ENCODE measurements at regions not wholly inside any gene's neighbourhood (a gene's known extent, or its start where the extent isn't known, plus 50 kb on each side); places are given as distances from the start of the nearest gene placed in this dataset.

- H3K36me3 ChIP-seq (ENCODE audit: insufficient read depth, low read length) = no peaks in the 10 kb centered on the region
- no peaks in the 10 kb centered on the region for H3K9me3 ChIP-seq (ENCODE audit: low read length)
- H3K4me3 ChIP-seq (ENCODE audit: low read depth in 1 of 2, low read length in 2 of 2) = no peak overlapping the region
- no peaks in the 10 kb centered on the region for H3K27me3 ChIP-seq (ENCODE audit: control insufficient read depth in 1 of 2, insufficient read depth in 2 of 2, low read length in 2 of 2)
- H3K9ac ChIP-seq (ENCODE audit: low read length) = no peak overlapping the region
- peaks cover 50% of the 10 kb centered on the region for H3K4me1 ChIP-seq (ENCODE audit: insufficient read depth, low read length)
- peak overlapping the region; percentile 95 for H3K27ac ChIP-seq (ENCODE audit: low read depth, low read length)
Measured at GRCh38 chr5:67266654-67267350, 70.2 kb upstream of the CD180 start.

GRCh38 chr5:67265951-67266350 is 69.4 kb upstream of the CD180 start:
- H3K27me3 ChIP-seq (ENCODE audit: control insufficient read depth in 1 of 2, insufficient read depth in 2 of 2, low read length in 2 of 2) = no peaks in the 10 kb centered on the region
- no peaks in the 10 kb centered on the region for H3K36me3 ChIP-seq (ENCODE audit: insufficient read depth, low read length)
- H3K4me3 ChIP-seq (ENCODE audit: low read depth in 1 of 2, low read length in 2 of 2) = no peak overlapping the region
- H3K4me1 ChIP-seq (ENCODE audit: insufficient read depth, low read length) = peaks cover 47% of the 10 kb centered on the region
- H3K9ac ChIP-seq (ENCODE audit: low read length) = no peak overlapping the region
- H3K9me3 ChIP-seq (ENCODE audit: low read length) = no peaks in the 10 kb centered on the region
- peak overlapping the region; percentile 37 for H3K27ac ChIP-seq (ENCODE audit: low read depth, low read length)

GRCh38 chr5:67263656-67264408 is 67.2 kb upstream of the CD180 start:
- Histone ChIP-seq H3K4me1 (ENCODE audit: insufficient read depth, low read length) (peaks cover 28% of the 10 kb centered on the region), H3K4me3 (ENCODE audit: low read depth in 1 of 2, low read length in 2 of 2) (no peak overlapping the region), H3K27me3 (ENCODE audit: control insufficient read depth in 1 of 2, insufficient read depth in 2 of 2, low read length in 2 of 2) (no peaks in the 10 kb centered on the region), H3K9ac (ENCODE audit: low read length) (no peak overlapping the region), H3K27ac (ENCODE audit: low read depth, low read length) (peak overlapping the region; percentile 5), H3K9me3 (ENCODE audit: low read length) (no peaks in the 10 kb centered on the region), H3K36me3 (ENCODE audit: insufficient read depth, low read length) (no peaks in the 10 kb centered on the region)

GRCh38 chr5:67262956-67263355 is 66.4 kb upstream of the CD180 start:
- peaks cover 21% of the 10 kb centered on the region for H3K4me1 ChIP-seq (ENCODE audit: insufficient read depth, low read length)
- H3K9ac ChIP-seq (ENCODE audit: low read length) = no peak overlapping the region
- no peak overlapping the region for H3K4me3 ChIP-seq (ENCODE audit: low read depth in 1 of 2, low read length in 2 of 2)
- H3K36me3 ChIP-seq (ENCODE audit: insufficient read depth, low read length) = no peaks in the 10 kb centered on the region
- H3K9me3 ChIP-seq (ENCODE audit: low read length) = no peaks in the 10 kb centered on the region
- no peaks in the 10 kb centered on the region for H3K27me3 ChIP-seq (ENCODE audit: control insufficient read depth in 1 of 2, insufficient read depth in 2 of 2, low read length in 2 of 2)
- H3K27ac ChIP-seq (ENCODE audit: low read depth, low read length) = no peak overlapping the region

GRCh38 chr5:67262206-67262605 is 65.6 kb upstream of the CD180 start:
- Histone ChIP-seq H3K4me3 (ENCODE audit: low read depth in 1 of 2, low read length in 2 of 2) (no peak overlapping the region), H3K9me3 (ENCODE audit: low read length) (no peaks in the 10 kb centered on the region), H3K4me1 (ENCODE audit: insufficient read depth, low read length) (peaks cover 14% of the 10 kb centered on the region), H3K27me3 (ENCODE audit: control insufficient read depth in 1 of 2, insufficient read depth in 2 of 2, low read length in 2 of 2) (no peaks in the 10 kb centered on the region), H3K9ac (ENCODE audit: low read length) (no peak overlapping the region), H3K27ac (ENCODE audit: low read depth, low read length) (no peak overlapping the region), H3K36me3 (ENCODE audit: insufficient read depth, low read length) (no peaks in the 10 kb centered on the region)

- Histone ChIP-seq H3K4me3 (ENCODE audit: low read depth in 1 of 2, low read length in 2 of 2) (no peak overlapping the region), H3K9ac (ENCODE audit: low read length) (no peak overlapping the region), H3K27ac (ENCODE audit: low read depth, low read length) (no peak overlapping the region), H3K4me1 (ENCODE audit: insufficient read depth, low read length) (peaks cover 11% of the 10 kb centered on the region), H3K36me3 (ENCODE audit: insufficient read depth, low read length) (no peaks in the 10 kb centered on the region), H3K27me3 (ENCODE audit: control insufficient read depth in 1 of 2, insufficient read depth in 2 of 2, low read length in 2 of 2) (no peaks in the 10 kb centered on the region), H3K9me3 (ENCODE audit: low read length) (no peaks in the 10 kb centered on the region)
Measured at GRCh38 chr5:67259548-67260215, 63.1 kb upstream of the CD180 start.

GRCh38 chr5:67257500-67257899 is 60.9 kb upstream of the CD180 start:
- no peaks in the 10 kb centered on the region for H3K4me1 ChIP-seq (ENCODE audit: insufficient read depth, low read length)
- no peaks in the 10 kb centered on the region for H3K27me3 ChIP-seq (ENCODE audit: control insufficient read depth in 1 of 2, insufficient read depth in 2 of 2, low read length in 2 of 2)
- H3K4me3 ChIP-seq (ENCODE audit: low read depth in 1 of 2, low read length in 2 of 2) = no peak overlapping the region
- H3K9ac ChIP-seq (ENCODE audit: low read length) = no peak overlapping the region
- no peaks in the 10 kb centered on the region for H3K36me3 ChIP-seq (ENCODE audit: insufficient read depth, low read length)
- H3K27ac ChIP-seq (ENCODE audit: low read depth, low read length) = no peak overlapping the region
- no peaks in the 10 kb centered on the region for H3K9me3 ChIP-seq (ENCODE audit: low read length)

DNA sequence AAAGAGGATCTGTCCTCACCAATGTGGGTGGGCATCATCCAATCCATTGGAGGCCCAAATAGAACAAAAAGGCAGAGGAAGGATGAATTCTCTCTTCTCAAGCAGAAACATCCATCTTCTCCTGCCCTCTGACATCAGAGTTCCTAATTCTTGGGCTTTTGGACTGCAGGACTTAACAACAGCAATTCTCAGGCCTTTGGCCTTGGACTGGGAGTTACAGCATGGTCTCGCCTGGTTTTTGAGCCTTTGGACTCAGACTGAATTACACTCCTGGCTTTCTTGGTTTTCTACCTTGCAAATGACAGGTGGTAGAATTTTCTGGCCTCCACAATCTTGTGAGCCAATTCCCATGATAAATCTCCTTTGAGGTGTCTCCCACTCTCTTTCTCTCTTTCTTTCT is 60.5 kb upstream of the CD180 start:
- no peaks in the 10 kb centered on the region for H3K9me3 ChIP-seq (ENCODE audit: low read length)
- H3K4me1 ChIP-seq (ENCODE audit: insufficient read depth, low read length) = no peaks in the 10 kb centered on the region
- H3K4me3 ChIP-seq (ENCODE audit: low read depth in 1 of 2, low read length in 2 of 2) = no peak overlapping the region
- H3K9ac ChIP-seq (ENCODE audit: low read length) = no peak overlapping the region
- H3K36me3 ChIP-seq (ENCODE audit: insufficient read depth, low read length) = no peaks in the 10 kb centered on the region
- H3K27me3 ChIP-seq (ENCODE audit: control insufficient read depth in 1 of 2, insufficient read depth in 2 of 2, low read length in 2 of 2) = no peaks in the 10 kb centered on the region
- no peak overlapping the region for H3K27ac ChIP-seq (ENCODE audit: low read depth, low read length)

DNA sequence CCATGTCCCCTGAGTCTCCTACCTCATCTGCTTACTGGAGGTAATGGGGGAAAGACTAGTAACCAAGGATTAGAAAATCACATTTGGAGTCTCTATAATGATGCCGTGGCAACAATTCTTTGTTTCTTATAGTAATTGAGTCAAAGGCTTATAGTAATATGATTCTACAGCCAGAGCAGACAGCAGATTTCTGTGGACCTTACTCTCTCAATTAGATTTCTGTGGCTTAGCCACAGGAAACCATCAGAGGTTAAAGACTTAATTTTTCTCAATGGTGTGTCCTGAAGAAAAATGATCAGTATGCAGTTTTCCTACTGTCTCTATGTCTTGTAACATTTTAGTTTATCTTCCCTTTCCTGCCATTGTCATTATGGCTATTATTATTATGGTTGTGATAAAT is 59.3 kb upstream of the CD180 start:
- Histone ChIP-seq H3K36me3 (ENCODE audit: insufficient read depth, low read length) (no peaks in the 10 kb centered on the region), H3K27ac (ENCODE audit: low read depth, low read length) (peak overlapping the region; percentile 24), H3K4me3 (ENCODE audit: low read depth in 1 of 2, low read length in 2 of 2) (no peak overlapping the region), H3K9me3 (ENCODE audit: low read length) (no peaks in the 10 kb centered on the region), H3K4me1 (ENCODE audit: insufficient read depth, low read length) (no peaks in the 10 kb centered on the region), H3K27me3 (ENCODE audit: control insufficient read depth in 1 of 2, insufficient read depth in 2 of 2, low read length in 2 of 2) (no peaks in the 10 kb centered on the region), H3K9ac (ENCODE audit: low read length) (no peak overlapping the region)

DNA sequence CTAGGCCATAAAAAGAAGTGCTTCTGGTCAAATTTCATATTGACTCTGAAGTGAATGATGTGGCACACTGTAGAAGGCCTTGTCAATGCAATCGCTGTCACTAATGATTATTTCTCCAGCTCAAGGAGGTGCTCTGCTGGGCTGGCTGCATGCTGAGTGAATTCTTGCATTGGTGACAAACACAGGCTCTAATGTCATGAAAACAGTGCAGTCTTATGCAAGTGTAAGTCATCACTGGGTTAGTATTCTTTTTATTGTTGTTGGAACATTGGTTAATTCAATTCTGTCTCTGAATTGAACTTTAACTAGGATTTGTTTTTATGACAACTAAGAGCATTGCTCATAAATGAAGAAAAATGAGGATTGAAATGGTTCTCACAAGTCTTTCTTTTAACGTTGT is 57.3 kb upstream of the CD180 start:
- H3K27me3 ChIP-seq (ENCODE audit: control insufficient read depth in 1 of 2, insufficient read depth in 2 of 2, low read length in 2 of 2) = no peaks in the 10 kb centered on the region
- no peaks in the 10 kb centered on the region for H3K9me3 ChIP-seq (ENCODE audit: low read length)
- peaks cover 7% of the 10 kb centered on the region for H3K4me1 ChIP-seq (ENCODE audit: insufficient read depth, low read length)
- H3K9ac ChIP-seq (ENCODE audit: low read length) = no peak overlapping the region
- H3K4me3 ChIP-seq (ENCODE audit: low read depth in 1 of 2, low read length in 2 of 2) = no peak overlapping the region
- H3K36me3 ChIP-seq (ENCODE audit: insufficient read depth, low read length) = no peaks in the 10 kb centered on the region
- H3K27ac ChIP-seq (ENCODE audit: low read depth, low read length) = no peak overlapping the region

GRCh38 chr5:67249590-67249895 is 52.9 kb upstream of the CD180 start:
- no peaks in the 10 kb centered on the region for H3K27me3 ChIP-seq (ENCODE audit: control insufficient read depth in 1 of 2, insufficient read depth in 2 of 2, low read length in 2 of 2)
- H3K27ac ChIP-seq (ENCODE audit: low read depth, low read length) = no peak overlapping the region
- H3K4me1 ChIP-seq (ENCODE audit: insufficient read depth, low read length) = peaks cover 32% of the 10 kb centered on the region
- no peak overlapping the region for H3K9ac ChIP-seq (ENCODE audit: low read length)
- no peaks in the 10 kb centered on the region for H3K9me3 ChIP-seq (ENCODE audit: low read length)
- no peak overlapping the region for H3K4me3 ChIP-seq (ENCODE audit: low read depth in 1 of 2, low read length in 2 of 2)
- H3K36me3 ChIP-seq (ENCODE audit: insufficient read depth, low read length) = no peaks in the 10 kb centered on the region

All from muscle layer of colon (tissue), 2 donors.